KG1 (cell line): ENCODE measurements at regions not wholly inside any gene's neighbourhood (a gene's known extent, or its start where the extent isn't known, plus 50 kb on each side); places are given as distances from the start of the nearest gene placed in this dataset.

ENCODE experiments used
- DNase-seq: peaks from one replicate; lab custom pipeline; 2025; lab: John Stamatoyannopoulos, UW

DNA sequence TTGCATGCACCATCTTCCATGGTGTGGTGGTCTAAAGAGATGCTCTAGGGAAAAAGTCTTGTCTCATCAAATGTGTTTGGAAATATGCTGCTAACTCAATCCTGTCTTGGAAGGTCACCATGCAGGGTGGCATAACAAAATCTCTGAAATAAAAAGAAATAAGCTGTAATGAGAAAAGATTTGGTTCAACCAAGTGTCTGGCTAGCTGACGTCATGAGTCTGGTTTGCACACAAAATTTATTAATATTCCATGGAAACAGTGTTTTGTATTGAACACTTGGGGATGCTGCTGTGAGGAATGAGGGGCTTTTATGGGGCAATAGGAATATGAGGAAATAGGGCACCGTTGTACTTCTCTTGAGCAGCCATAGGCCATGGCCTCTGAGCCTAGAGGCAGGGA lies 575.7 kb upstream of the CDH5 start:
- no peak for DNase-seq

DNA sequence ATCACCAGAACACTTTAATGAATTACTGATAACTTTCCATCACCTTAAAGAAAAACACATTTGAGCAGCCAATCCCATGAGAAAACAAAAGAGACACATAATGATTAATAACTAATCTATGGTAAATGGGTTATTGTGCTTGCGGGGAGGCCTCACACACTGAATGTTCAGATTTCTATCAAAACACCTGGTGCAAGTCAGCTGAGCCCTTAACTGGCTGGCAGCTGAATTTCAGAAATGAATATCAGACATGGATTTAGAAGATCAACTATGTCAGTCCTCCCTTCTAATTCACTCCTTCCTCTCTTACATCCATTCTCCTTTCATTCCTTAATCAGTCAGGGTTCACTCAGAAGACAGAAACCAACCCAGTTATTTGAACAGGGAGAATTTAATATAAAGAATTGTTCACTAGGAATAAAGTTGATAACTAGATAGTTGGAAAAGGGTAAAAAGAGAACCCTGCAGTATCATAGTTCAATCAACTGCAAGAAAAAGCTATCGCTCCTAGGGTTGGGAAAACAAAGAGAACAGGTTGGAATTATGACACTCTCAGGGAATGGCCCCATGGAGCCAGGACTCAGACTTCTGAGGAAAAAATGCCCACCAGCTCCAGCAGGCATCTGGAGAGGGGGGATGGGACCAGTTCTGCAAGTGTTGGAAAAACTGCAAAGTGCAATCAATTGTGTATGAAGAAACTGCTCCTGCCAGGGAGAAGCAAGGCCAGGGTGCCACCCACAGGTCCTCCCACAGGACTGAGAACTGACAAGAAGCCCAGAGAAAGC lies 577.1 kb upstream of the CDH5 start:
- no peak for DNase-seq

DNA sequence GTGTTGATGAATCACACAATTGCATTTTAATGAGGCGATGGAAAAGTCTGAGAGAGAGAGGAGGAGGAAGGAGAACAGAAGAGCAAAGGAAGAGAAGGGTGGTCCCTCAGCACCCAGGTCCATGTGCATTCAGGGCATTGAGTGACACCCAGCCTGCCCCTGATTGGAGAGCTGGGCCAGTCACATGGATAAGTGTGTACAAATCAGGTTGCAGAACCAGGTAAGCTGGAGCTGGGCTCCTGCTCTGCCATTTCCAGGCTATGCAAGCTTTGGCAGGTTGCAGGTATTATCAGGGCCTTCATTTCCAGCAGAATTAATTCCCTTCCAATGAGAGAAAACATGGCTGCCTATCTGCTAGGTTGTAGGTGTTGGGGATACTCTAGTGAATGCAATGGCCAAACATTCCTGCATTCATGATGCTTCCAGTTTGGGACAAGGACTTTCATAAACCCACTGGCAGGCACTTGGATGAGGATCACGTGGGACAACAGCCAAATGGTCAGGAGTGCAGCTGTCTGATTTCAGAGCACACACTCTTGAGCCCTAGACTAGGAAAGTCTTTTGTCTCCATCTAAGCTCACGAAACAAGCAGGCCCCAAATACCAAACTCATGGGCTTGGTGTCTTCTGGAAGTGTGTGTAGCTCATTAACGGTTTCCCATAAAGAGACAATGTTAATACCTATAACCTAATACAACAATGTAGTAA lies 577.9 kb upstream of the CDH5 start:
- DNase-seq = no peak

DNA sequence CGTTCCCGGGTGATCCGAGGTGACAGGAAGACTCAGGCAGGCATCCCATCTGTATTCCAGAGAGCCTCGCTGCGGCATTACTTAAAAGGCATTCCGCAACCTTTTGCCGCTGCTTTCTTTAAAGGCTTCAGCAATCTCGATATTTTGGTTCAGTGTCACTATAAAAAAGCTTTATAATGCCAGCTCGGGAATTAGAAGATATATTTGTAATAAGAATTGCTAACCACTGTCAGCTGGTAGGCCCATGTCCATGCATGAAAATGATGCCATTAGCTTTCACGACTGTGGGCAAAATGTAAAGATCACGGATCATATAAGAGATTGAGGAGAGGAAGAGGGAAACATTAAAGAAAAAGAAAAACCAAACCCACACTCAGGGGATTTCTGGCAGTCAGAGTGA lies 578.6 kb upstream of the CDH5 start:
- DNase-seq = no peak

DNA sequence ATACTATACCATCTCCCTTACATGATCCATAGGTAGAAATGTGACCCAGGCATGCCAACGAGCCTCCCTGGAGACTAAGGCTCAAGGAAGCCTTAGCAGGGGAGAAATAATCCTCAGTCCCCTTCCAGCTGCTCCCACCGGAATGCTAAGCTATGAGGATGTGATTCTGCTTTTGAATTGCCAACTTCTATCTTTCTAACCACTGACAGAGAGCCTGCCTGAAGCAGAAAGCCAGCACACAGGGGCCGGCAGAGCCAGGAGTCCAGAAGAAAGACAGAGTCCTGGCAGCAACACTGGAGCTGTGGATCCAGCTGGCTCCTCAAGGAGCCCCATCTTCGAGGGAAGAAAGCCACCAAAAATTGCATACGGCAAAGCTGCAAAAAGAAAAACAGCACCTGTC lies 579.6 kb upstream of the CDH5 start:
- DNase-seq = no peak

DNA sequence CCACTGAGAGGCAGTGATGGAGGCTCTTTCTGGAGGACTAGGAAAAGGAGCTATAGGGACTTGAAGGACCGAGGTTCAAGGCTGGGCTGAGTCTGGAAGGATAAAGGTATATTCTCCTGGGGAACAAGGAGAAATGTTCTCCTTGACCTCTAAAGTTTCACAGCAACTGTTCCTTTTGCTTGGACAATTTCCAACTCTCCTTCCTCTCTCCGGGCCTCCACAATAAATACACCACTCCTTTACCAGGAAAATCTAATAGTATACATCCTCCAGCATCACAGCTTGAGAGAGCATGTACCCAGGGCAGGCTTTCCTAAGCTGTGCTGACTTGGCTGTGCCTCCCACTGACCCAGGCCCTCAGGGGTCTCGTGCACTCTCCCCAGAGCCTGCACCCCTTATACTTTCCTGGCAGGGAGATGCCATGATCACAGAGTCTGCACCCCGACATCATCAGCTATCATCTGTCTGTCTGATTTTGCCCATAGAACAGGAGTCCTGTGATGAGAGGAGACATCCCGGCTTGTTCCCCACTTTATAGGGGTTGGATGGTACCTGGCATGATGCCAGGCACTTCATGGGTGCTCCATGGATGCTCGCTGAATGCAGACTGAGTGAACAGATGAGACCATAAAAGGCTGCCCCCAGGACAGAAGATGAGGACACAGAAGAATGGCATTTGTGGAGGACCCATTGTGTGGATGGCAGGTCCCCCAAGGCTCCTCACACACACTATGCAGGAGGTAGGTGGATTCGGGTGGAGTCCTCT lies 582.6 kb upstream of the CDH5 start:
- DNase-seq = no peak

DNA sequence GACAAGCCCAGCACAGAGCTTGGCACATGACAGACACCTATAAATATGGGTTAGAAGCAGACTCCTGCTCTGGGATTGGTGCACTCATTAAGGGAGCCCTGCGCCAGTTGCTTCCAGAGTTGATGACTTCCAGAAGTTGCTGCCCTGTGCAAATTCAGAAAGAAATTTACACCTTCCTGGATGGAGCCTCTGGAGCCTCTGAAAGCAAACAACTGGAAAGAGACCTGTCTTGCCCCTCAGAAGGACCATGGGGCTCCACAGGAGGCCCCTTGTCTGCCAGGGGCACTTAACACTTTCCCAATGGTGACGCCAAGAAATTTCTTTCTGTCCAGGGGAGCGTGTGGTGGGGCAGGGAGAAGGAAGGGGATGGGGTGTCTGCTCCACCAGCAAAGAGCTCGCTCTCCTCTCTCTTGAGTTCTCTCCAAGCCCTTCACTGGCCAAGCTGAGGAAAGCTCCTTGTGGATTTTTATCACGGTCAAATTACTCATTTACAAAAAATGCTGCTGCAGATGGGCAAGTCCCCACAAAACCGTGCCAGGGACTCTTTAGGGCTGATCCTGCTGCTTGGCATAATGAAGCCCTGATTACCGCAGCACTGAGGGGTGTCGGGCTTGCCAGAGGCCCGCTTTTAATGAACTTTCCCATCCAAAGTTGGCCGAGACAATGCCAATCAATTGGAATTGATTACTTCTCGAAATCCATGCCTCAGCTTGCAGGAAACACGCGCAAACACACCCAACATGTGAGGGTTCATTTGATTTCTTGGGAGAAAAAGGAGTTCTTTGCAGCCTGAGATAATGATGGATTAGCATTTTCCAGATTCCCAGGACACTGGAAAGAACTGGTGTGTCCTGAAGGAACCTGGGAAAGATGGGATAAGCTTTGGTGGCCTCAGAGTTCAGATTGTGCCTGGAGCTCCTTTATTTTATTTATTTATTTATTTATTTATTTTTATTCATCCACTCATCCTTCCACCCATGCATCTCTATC lies 583.6 kb upstream of the CDH5 start:
- no peak for DNase-seq

DNA sequence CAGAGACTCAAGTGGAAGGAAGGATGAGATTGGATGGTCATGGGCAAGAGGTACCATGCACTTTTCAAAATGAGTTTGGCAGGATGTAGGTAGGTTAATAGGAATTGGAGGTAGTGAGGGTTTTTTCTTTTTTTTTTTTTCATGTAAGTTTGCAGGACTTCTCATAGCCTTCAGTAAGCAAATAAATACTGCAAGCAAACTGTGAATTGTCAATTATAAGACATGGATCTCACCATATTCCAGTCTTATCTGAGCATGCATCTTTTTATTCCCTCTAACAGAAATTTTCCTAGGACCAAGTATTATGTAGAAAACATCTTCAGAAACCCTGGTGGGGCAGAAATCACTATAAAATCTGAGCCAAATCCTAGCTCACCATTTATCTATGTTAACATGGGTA lies 584.6 kb upstream of the CDH5 start:
- no peak for DNase-seq

DNA sequence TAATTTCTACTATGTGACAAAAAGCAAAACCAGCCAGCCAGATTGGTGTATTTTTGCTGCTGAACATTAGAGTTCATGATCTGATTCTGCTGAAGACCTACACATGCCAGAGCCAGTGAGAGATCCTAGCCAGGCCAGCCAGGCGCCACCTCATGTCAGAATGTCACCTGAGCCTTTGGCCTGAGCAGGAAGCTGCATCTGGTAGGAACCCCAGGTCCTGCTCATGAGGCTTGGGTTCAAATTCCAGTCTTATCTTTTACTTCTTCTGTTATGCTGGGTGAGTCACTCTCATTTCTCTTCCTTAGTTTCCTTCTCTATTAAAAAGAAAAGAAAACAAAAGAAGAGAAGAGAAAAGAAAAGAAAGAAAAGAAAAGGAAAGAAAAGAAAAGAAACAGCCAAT lies 585.1 kb upstream of the CDH5 start:
- no peak for DNase-seq

DNA sequence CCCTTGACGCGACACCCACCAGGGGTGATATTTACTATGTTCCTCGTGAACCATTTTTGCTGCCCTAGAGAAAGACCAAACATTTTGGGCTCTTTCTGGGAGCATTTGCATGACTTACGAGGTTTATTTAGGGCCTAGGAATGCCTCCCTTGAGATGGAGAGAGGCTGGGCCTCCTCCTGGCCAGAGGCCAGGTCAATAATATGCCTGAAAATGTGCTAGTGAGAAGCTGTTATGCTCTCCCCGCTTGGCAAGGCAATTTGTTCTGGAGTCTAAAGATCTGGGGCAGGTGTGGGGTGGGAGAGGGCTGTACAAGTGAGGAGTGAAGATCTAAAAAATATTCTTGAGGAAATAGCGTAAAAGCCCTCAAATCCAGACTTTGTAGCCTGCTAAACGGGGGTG lies 587.3 kb upstream of the CDH5 start:
- DNase-seq = no peak

DNA sequence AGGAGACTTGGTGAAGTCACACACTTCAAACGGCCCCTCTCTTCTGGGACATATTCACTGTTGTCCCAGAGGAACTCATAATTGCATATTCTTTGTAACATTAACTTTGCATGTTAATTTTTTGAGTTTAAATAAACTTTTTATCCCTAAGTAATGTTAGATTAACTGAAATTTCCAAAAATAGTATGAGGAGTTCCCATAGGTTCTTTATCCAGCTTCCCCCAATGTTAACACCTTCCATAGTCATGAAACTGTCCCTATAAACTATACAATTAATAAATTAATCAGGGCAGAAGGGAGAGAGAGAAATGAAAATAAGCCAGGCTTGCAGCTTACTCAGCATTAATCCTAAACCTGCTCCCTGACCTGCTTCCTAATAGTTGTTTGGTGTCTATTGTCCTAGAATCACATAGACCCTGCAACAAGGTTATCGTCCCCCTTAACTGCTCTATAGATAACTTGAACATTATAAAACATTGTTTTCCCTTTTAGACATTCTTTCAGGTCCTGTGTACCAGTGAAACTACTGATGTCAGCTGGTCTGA lies 589.8 kb upstream of the CDH5 start:
- DNase-seq = no peak

DNA sequence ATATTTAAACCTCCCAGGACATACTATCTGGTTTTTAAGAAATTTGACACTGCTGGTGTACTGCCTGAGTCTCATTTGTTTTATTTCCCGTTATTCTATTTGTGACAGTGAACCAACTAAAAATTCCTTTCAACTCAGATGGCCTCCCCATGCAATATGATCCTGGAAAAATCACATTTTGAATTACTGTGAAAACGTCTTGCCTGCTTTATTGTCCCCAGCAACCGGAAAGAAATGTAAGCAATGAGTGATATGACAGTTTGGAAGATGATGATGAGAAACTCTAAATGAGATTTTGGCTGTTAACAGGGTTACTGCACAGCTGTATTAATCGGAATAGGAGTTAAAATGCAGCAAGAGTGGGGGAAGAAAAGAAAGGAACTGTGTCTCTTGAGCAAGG lies 590.7 kb upstream of the CDH5 start:
- no peak for DNase-seq

DNA sequence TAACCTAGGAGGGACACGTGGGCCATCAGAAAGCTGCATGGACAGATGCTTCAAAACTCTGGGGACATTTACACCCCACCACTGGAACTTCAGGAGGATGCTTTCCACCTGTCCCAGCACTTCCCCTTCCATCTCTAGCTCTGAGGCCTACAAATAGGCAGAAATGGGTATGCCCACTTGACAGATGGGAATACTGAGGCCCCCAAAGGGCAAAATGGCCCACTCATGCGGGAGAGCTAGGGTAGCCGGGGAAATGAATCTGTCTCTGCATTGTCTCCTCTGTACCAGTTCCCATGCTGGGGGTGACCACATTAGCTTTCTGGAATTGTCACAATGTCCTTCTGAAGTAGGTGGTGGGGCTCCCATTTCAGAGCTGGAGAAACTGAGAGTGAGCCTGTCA lies 592.1 kb upstream of the CDH5 start:
- DNase-seq = no peak

DNA sequence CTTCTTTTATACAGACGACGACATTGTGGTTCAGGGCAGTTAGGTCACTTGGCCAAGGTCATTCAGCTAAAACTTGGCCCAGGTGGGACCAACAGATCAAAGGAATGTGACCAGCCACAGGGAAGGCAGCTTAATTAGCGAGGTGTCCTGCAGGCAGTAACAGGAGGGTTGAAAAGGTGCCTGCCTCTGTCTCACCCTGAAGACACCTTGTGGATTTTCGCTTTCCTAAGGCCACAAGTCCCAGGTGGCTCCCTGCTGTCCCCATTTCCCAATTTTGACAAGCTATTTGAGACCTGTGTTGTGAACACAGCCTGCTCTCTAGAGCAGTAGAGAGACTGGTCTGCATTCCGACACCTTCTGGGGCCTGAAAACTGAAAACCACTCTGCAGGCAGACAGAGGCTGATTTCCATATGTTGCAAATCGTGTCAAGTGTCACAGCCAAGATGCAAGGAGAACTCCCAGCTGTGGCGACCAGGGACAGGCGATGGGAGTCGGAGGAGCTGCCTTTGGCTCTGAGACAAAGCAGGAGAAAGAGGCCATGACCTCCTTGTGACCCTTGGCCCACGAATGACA lies 593.1 kb upstream of the CDH5 start:
- DNase-seq = no peak

DNA sequence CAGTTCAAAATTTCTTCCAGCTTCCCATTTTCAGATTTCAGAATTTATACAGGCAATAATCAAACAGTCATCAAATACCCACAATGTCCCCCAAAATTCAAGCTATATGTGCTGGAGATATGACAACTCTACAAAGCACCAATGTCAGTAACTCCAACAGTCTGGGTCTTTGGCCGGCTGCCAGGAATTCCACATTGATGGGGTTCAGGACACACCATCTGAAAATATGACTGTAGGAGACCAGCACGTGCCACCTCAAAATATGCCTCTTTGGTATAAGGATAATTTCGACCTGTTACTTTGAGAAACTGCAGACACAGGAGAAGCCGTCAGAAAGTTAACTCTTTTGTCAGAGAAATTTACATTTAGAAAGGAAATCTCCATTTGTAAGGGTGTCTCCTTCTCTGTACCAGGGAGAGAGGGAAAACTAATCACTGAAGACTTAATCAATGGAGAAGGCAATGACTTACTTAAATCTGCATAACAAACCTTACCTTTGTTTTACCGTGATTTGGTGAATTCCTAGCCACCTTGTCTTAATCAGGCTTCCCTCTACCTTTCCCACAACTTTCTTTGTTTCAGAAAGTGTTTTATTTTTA lies 594.3 kb upstream of the CDH5 start:
- DNase-seq = no peak

DNA sequence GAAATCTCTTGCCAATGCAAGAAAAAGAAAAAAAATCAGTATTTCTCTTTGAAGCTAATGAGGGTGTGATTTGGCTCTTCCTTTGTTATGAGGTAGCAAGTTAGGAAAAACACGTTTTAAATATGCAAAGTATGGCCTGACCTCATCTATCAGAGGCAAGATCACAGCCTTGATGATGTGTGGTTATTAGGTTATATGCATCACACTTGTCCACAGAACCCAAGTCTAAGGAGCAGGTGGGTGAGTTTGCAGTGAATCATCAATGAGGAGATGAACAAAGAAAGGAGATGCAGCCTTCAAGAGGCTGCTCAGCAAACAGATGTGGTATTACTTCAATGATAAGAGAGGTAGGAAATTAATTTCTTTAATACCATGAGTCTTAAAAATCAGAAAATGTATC lies 594.8 kb upstream of the CDH5 start:
- no peak for DNase-seq

DNA sequence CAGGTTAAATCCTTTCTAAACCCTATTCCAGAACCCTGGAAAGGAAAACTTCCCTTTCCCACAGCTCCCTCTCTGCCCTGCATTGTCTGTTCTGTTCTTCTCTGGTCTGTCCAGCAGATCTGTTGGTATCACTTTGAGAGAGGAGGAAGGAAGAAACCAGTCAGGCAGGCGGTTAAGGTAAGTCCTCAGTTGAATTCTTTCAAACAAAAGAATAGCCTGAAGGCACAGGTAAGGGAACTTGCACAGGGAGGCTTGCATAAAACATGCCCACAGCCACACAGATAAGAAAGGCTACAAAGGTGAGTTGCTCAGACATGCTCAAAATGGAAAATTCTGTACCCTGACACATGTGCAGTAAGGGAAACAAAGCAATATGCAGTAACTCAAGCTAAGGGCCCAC lies 595.7 kb upstream of the CDH5 start:
- no peak for DNase-seq

DNA sequence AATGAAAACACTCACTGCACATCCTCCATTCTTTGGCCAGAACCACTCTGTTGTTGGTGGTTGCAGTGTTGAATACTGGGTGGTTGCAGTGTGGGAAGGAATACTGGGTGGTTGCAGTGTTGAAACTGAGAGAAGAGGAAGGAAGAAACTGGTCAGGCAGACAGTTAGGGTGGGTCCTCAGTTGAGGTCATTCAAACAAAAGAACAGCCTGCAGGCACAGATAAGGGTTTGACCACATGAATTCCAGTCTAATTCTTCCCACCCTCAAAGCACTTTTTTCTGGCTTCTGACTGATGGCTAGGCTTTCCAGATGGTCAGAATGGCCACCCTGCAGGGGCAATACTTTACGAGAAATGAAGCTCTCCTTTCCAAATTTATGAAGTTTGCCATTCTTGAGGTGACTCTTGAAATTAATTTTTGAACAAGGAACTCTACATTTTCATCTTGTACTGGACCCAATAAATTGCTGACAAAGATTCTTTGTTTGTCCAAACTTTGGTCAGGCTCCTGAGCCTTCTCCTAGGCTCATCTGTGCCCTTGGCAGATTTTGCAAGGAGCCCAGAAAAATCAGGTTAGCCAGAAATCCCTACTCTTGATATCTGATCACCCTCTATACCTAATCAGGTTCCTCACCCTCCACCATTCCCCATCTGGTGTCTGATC lies 596.6 kb upstream of the CDH5 start:
- no peak for DNase-seq

DNA sequence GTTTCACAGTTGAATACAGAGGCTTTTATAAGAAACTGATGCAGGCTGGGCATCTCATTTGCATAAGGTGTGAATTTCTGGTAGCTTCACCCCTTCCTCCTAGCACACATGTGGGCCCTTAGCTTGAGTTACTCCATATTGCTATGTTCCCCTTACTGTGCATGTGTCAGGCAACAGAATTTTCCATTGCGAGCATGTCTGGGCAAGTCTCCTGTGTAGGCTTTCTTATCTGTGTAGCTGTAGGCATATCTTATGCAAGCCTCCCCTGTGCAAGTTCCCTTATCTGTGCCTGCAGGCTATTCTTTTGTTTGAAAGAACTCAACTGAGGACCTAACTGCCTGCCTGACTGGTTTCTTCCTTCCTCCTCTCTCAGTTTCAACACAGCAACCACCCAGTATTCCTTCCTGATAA lies 597.4 kb upstream of the CDH5 start:
- DNase-seq = no peak

DNA sequence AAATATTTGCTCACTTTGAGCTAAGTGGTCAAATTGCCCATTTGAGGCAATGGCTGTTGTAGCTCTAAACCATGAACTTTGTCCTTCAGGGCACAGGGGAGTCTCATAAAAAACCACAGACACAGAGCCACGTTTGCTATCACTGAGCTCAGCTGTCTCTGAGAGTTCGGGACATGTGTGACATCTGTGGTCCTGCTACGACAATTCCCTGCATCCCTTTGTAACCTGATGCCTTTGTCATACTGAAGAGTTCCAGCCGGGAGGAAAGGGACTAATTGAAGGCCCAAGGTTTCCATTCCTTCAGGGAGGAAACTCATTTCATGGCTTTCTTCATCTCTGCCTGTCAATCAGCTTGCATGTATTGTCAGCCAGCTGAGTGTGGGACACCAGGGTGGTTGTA lies 599.4 kb upstream of the CDH5 start:
- no peak for DNase-seq
